HepG2 (cell line): ENCODE measurements at regions not wholly inside any gene's neighbourhood (a gene's known extent, or its start where the extent isn't known, plus 50 kb on each side); places are given as distances from the start of the nearest gene placed in this dataset.

ENCODE experiments used
- ATF1 ChIP-seq: IDR thresholded peaks from 2 replicates; pipeline ENCODE4 v1.6.1; 2016; ENCODE audit warnings: mild to moderate bottlenecking, control low read depth
- CHD4 ChIP-seq: fragments of 200-600 bp; sonication (generic); IDR thresholded peaks from 2 replicates; pipeline ENCODE4 v1.7.0; 2017; ENCODE audit warnings: mild to moderate bottlenecking, low read length, borderline replicate concordance
- DRAP1 ChIP-seq: IDR thresholded peaks from 2 replicates; pipeline ENCODE4 v1.6.1; 2016; ENCODE audit warnings: missing genetic modification reagents, missing compliant biosample characterization
- FOXA3 ChIP-seq: IDR thresholded peaks from 2 replicates; pipeline ENCODE4 v1.6.1; 2016; ENCODE audit warnings: missing genetic modification reagents, missing compliant biosample characterization
- MAF1 ChIP-seq: sonication (generic); formaldehyde crosslinking; IDR thresholded peaks from 2 replicates; pipeline ENCODE4 v1.5.0; 2020; ENCODE audit warnings: missing genetic modification reagents, borderline replicate concordance
- MBD4 ChIP-seq: IDR thresholded peaks from 2 replicates; pipeline ENCODE4 v1.6.1; 2012; ENCODE audit warnings: low read length, inconsistent platforms, borderline replicate concordance
- MEIS2 ChIP-seq: sonication (generic); formaldehyde crosslinking; IDR thresholded peaks from 2 replicates; pipeline ENCODE4 v1.9.0; 2021; ENCODE audit warnings: mild to moderate bottlenecking, missing genetic modification reagents
- MLXIP ChIP-seq: sonication (generic); formaldehyde crosslinking; IDR thresholded peaks from 2 replicates; pipeline ENCODE4 v1.9.0; 2021; ENCODE audit warnings: missing genetic modification reagents, borderline replicate concordance
- NBN ChIP-seq: fragments of 450-650 bp; conservative IDR thresholded peaks from 2 replicates; pipeline ENCODE4 v1.6.1; 2017
- NFKB2 ChIP-seq: sonication (generic); formaldehyde crosslinking; IDR thresholded peaks from 2 replicates; pipeline ENCODE4 v1.4.0; 2020; ENCODE audit warnings: missing genetic modification reagents, borderline replicate concordance
- NR2F2 ChIP-seq: IDR thresholded peaks from 2 replicates; pipeline ENCODE4 v1.6.1; 2012; ENCODE audit warnings: low read depth, inconsistent platforms, borderline replicate concordance
- PATZ1 ChIP-seq: sonication (generic); formaldehyde crosslinking; IDR thresholded peaks from 2 replicates; pipeline ENCODE4 v1.4.0; 2020; ENCODE audit warnings: missing genetic modification reagents
- POGZ ChIP-seq: sonication (generic); formaldehyde crosslinking; IDR thresholded peaks from 2 replicates; pipeline ENCODE4 v1.4.0; 2020; ENCODE audit warnings: mild to moderate bottlenecking, missing genetic modification reagents
- SAP130 ChIP-seq: IDR thresholded peaks from 2 replicates; pipeline ENCODE4 v1.6.1; 2016; ENCODE audit warnings: low read depth
- SMC3 ChIP-seq: IDR thresholded peaks from 2 replicates; pipeline ENCODE4 v1.6.1; 2011; ENCODE audit warnings: low read length, improper control_type of control experiment
- STAG1 ChIP-seq: sonication (generic); formaldehyde crosslinking; IDR thresholded peaks from 2 replicates; pipeline ENCODE4 v1.4.0; 2020; ENCODE audit warnings: missing genetic modification reagents
- ZNF280D ChIP-seq: sonication (generic); formaldehyde crosslinking; IDR thresholded peaks from 2 replicates; pipeline ENCODE4 v1.5.1; 2020; ENCODE audit warnings: mild to moderate bottlenecking, missing genetic modification reagents
- ZNF44 ChIP-seq: sonication (generic); formaldehyde crosslinking; IDR thresholded peaks from 2 replicates; pipeline ENCODE4 v1.5.1; 2020; ENCODE audit warnings: mild to moderate bottlenecking, missing genetic modification reagents
- ZNF512 ChIP-seq: sonication (generic); formaldehyde crosslinking; IDR thresholded peaks from 2 replicates; pipeline ENCODE4 v1.4.0; 2020; ENCODE audit warnings: mild to moderate bottlenecking, missing genetic modification reagents
- ZNF775 ChIP-seq: sonication (generic); formaldehyde crosslinking; IDR thresholded peaks from 2 replicates; pipeline ENCODE4 v1.4.0; 2020; ENCODE audit warnings: missing genetic modification reagents, mild to moderate bottlenecking, moderate library complexity, borderline replicate concordance

- TF ChIP-seq FOXA3 (CRISPR knock-in tag) (peak; percentile 38; the same call in 1 of the 2 replicates), POGZ (CRISPR knock-in tag) (no peak), MLXIP (CRISPR knock-in tag) (no peak), ATF1 (CRISPR knock-in tag) (no peak), ZNF44 (CRISPR knock-in tag) (no peak), DRAP1 (no peak), MEIS2 (CRISPR knock-in tag) (no peak), STAG1 (CRISPR knock-in tag) (no peak), NR2F2 (peak; percentile 41; the same call in 1 of the 2 replicates), ZNF512 (no peak), SMC3 (no peak), MAF1 (no peak), NFKB2 (CRISPR knock-in tag) (no peak), ZNF280D (CRISPR knock-in tag) (no peak), CHD4 (no peak; the same call in 1 of the 2 replicates), NBN (no peak), MBD4 (no peak), PATZ1 (CRISPR knock-in tag) (no peak), ZNF775 (CRISPR knock-in tag) (no peak), SAP130 (peak; percentile 32)
Observed at GRCh38 chr1:228655796-228656394, 79.4 kb upstream of the RHOU start (continued).
